HCT116 (cell line): ENCODE measurements at regions not wholly inside any gene's neighbourhood (a gene's known extent, or its start where the extent isn't known, plus 50 kb on each side); places are given as distances from the start of the nearest gene placed in this dataset.

Experiments
- ATAC-seq: fragments of 200-7000 bp; cut with Tn5 transposase; 2 replicates; pipeline ENCODE4 v1.9.1; 2020; ENCODE audit warnings: mild to moderate bottlenecking, moderate library complexity
- BruUV-seq: library from RNA; stranded (reverse); fragments of 400-500 nt; replicated peaks from 2 replicates; lab custom pipeline; 2021; lab: Mats Ljungman, UMichigan
- CTCF ChIA-PET: fragments of 300-600 bp; sonication (Branson Sonifier 250); formaldehyde crosslinking; loops from one replicate; lab custom pipeline; 2021; ENCODE audit warnings: antibody characterized with exemption; lab: Charles Lee
- POLR2A ChIA-PET: fragments of 300-600, 350-600 bp; sonication (Branson Sonifier 250); formaldehyde crosslinking; loops from one replicate; lab custom pipeline; 2021; ENCODE audit warnings: antibody characterized with exemption; lab: Charles Lee
- RAD21 ChIA-PET, 2 experiments: fragments of 300-600 bp; sonication (Branson Sonifier 250); formaldehyde crosslinking; loops; one replicate each; lab custom pipeline; 2023; ENCODE audit warnings: low total read pairs in 2 of 2; ENCODE audit not compliant: uncharacterized antibody in 2 of 2, unreplicated experiment in 2 of 2, low non-redundant PET in 1 of 2; lab: Charles Lee
- DNase-seq: peaks from one replicate; pipeline ENCODE4 v3.0.0-alpha.2; 2010; ENCODE audit warnings: low read depth, low spot score
- H2AFZ ChIP-seq: fragments of 200-600 bp; shearing (Covaris generic), sonication (generic); 2 replicates; pipeline ENCODE4 v1.6.1; 2017; ENCODE audit warnings: low read depth, mixed run types, mixed read lengths, antibody characterized with exemption, low read length; ENCODE audit not compliant: poor library complexity, severe bottlenecking
- H3K27ac ChIP-seq: 2 replicates; pipeline ENCODE4 v1.5.1; 2012; ENCODE audit warnings: low read depth, low read length
- H3K27me3 ChIP-seq: fragments of 200-600 bp; sonication (generic); 2 replicates; pipeline ENCODE4 v1.6.1; 2016; ENCODE audit warnings: mixed run types, low read length, mixed read lengths; ENCODE audit not compliant: insufficient read depth
- H3K36me3 ChIP-seq, 2 experiments: fragments of 200-500 bp in 1 of 2; fragments of 200-600 bp in 1 of 2; sonication (Bioruptor generic) in 1 of 2; sonication (generic) in 1 of 2; 2 replicates each; pipeline versions ENCODE4 v1.5.1 to v1.6.1; 2014 to 2016; ENCODE audit warnings: low read length in 2 of 2, inconsistent platforms in 1 of 2, mixed read lengths in 1 of 2, mixed run types in 1 of 2; ENCODE audit not compliant: insufficient read depth in 2 of 2, control insufficient read depth in 1 of 2
- H3K4me1 ChIP-seq, 2 experiments: fragments of 200-600 bp in 1 of 2; sonication (generic) in 1 of 2; 2 replicates each; pipeline versions ENCODE4 v1.5.1 to v1.6.1; 2012 to 2017; ENCODE audit warnings: low read length in 2 of 2, inconsistent platforms in 1 of 2, mild to moderate bottlenecking in 1 of 2, mixed read lengths in 1 of 2, mixed run types in 1 of 2, moderate library complexity in 1 of 2; ENCODE audit not compliant: insufficient read depth in 2 of 2, control insufficient read depth in 1 of 2
- H3K4me2 ChIP-seq: fragments of 200-600 bp; sonication (generic); 2 replicates; pipeline ENCODE4 v1.6.1; 2017; ENCODE audit warnings: mixed run types, low read length, mixed read lengths
- H3K4me3 ChIP-seq, 2 experiments: fragments of 200-600 bp in 1 of 2; sonication (generic) in 1 of 2; replicated peaks in 1 of 2; 2 replicates each; pipeline ENCODE4 v1.5.1; 2011 to 2016; ENCODE audit warnings: low read length in 2 of 2, control low read depth in 1 of 2, low read depth in 1 of 2, mild to moderate bottlenecking in 1 of 2, mixed read lengths in 1 of 2, mixed run types in 1 of 2
- H3K79me2 ChIP-seq: fragments of 200-600 bp; sonication (generic); 2 replicates; pipeline ENCODE4 v1.6.1; 2017; ENCODE audit warnings: mild to moderate bottlenecking, mixed run types, low read length, moderate library complexity, mixed read lengths; ENCODE audit not compliant: insufficient read depth
- H3K9ac ChIP-seq: fragments of 200-600 bp; sonication (generic); 2 replicates; pipeline ENCODE4 v1.6.1; 2016; ENCODE audit warnings: low read length, mixed read lengths
- H3K9me2 ChIP-seq: fragments of 200-600 bp; sonication (generic), shearing (Covaris generic); 2 replicates; pipeline ENCODE4 v1.6.1; 2017; ENCODE audit warnings: mixed run types, mild to moderate bottlenecking, moderate library complexity; ENCODE audit not compliant: insufficient read depth
- H3K9me3 ChIP-seq, 2 experiments: fragments of 200-500 bp in 1 of 2; fragments of 200-600 bp in 1 of 2; sonication (Bioruptor generic) in 1 of 2; sonication (generic) in 1 of 2; 2 replicates each; pipeline ENCODE4 v1.6.1; 2014 to 2017; ENCODE audit warnings: low read length in 2 of 2, mixed read lengths in 2 of 2, inconsistent platforms in 1 of 2, low read depth in 1 of 2, mild to moderate bottlenecking in 1 of 2, mixed run types in 1 of 2, moderate library complexity in 1 of 2; ENCODE audit not compliant: control insufficient read depth in 1 of 2, insufficient read depth in 1 of 2
- H4K20me1 ChIP-seq: fragments of 200-600 bp; sonication (generic), shearing (Covaris generic); 2 replicates; pipeline ENCODE4 v1.6.1; 2017; ENCODE audit warnings: mixed run types, mild to moderate bottlenecking, moderate library complexity; ENCODE audit not compliant: insufficient read depth
- EGR1 ChIP-seq: IDR thresholded peaks from 2 replicates; pipeline ENCODE4 v1.6.1; 2012; ENCODE audit warnings: low read depth
- ELF1 ChIP-seq: IDR thresholded peaks from 2 replicates; pipeline ENCODE4 v1.6.1; 2012; ENCODE audit warnings: low read depth, borderline replicate concordance
- FOSL1 ChIP-seq: IDR thresholded peaks from 2 replicates; pipeline ENCODE4 v1.6.1; 2012; ENCODE audit warnings: low read depth
- SP1 ChIP-seq: IDR thresholded peaks from 2 replicates; pipeline ENCODE4 v1.6.1; 2012; ENCODE audit warnings: low read depth
- intact Hi-C: fragments of 100-400 bp; cut with micrococcal nuclease; formaldehyde crosslinking; loops from 2 replicates; pipeline ENCODE4 v1.10.0; 2022

- Histone ChIP-seq H3K9ac (no peak overlapping the region), H3K27ac (no peak overlapping the region), H3K27me3 (no peaks in the 10 kb centered on the region), H3K9me3 (no peaks in the 10 kb centered on the region), H3K36me3 (no peaks in the 10 kb centered on the region), H2AFZ (no peak overlapping the region)
- DNase-seq: no peak
- no peak for ATAC-seq
- no peak for TF ChIP-seq EGR1
- no peak for TF ChIP-seq SP1
- TF ChIP-seq FOSL1: no peak
- TF ChIP-seq, all 23 proteins: peak for 0
- POLR2A ChIA-PET: no interaction called here
- RAD21 ChIA-PET: no interaction called here
- H3K4me3 ChIP-seq: no peak overlapping the region
- H3K4me2 ChIP-seq: no peak overlapping the region
- CTCF ChIA-PET: no interaction called here
- no peaks in the 10 kb centered on the region for H3K9me2 ChIP-seq
- BruUV-seq: no TSS peak
- peaks cover 0 to 9% of the 10 kb centered on the region in 2 experiments; a peak in 2 of 4 replicates for H3K4me1 ChIP-seq
- no peaks in the 10 kb centered on the region for H3K79me2 ChIP-seq
- intact Hi-C loops: no loop called here
- no peaks in the 10 kb centered on the region for H4K20me1 ChIP-seq
Observed at GRCh38 chr4:1508161-1509160, 102.2 kb upstream of the NKX1-1 start.

GRCh38 chr4:1506956-1507721 lies 100.9 kb upstream of the NKX1-1 start:
- Histone ChIP-seq H4K20me1 (no peaks in the 10 kb centered on the region), H3K4me1 (no peaks in the 10 kb centered on the region), H3K4me2 (no peak overlapping the region), H3K79me2 (no peaks in the 10 kb centered on the region), H2AFZ (no peak overlapping the region), H3K9me2 (no peaks in the 10 kb centered on the region), H3K9ac (no peak overlapping the region), H3K9me3 (no peaks in the 10 kb centered on the region), H3K36me3 (no peaks in the 10 kb centered on the region), H3K4me3 (no peak overlapping the region), H3K27ac (no peak overlapping the region), H3K27me3 (no peaks in the 10 kb centered on the region)
- DNase-seq: no peak
- BruUV-seq: no TSS peak
- ChIA-PET RAD21 (no interaction called here), CTCF (interaction anchor here (0.7 kb wide), 1 partner anchor 82 kb away, joined by 3 read pairs; no protein-coding TSS in a partner anchor), POLR2A (no interaction called here)
- ATAC-seq: no peak
- intact Hi-C loops: no loop called here
- no peak for TF ChIP-seq ELF1
- no peak for TF ChIP-seq EGR1
